K562 (cell line): ENCODE measurements at regions not wholly inside any gene's neighbourhood (a gene's known extent, or its start where the extent isn't known, plus 50 kb on each side); places are given as distances from the start of the nearest gene placed in this dataset.

Source experiments
- ATAC-seq: fragments of 200-7000 bp; cut with Tn5 transposase; 3 replicates; pipeline ENCODE4 v1.9.1; 2020; ENCODE audit warnings: moderate library complexity
- BruUV-seq: library from RNA; stranded (reverse); fragments of 400-500 nt; replicated peaks from 2 replicates; lab custom pipeline; 2021; lab: Mats Ljungman, UMichigan
- CTCF ChIA-PET: fragments of 300-600 bp; formaldehyde crosslinking; extraction: SDS; loops from one replicate; lab custom pipeline; 2021; ENCODE audit warnings: low intra/inter-chr PET ratio; lab: Yijun Ruan, JAX
- POLR2A ChIA-PET: fragments of 300-600, 350-650 bp; sonication (Branson Sonifier 250); formaldehyde crosslinking; extraction: SDS; loops from one replicate; lab custom pipeline; 2021; ENCODE audit warnings: antibody characterized with exemption, inconsistent platforms; lab: Yijun Ruan, JAX
- DNase-seq, 4 experiments: peaks; one replicate each; pipeline versions ENCODE4 v3.0.0 to v3.0.0-alpha.2; 2011 to 2018; ENCODE audit warnings: low spot score in 3 of 4, mixed read lengths in 3 of 4; ENCODE audit errors: extremely low read depth in 1 of 4
- FAIRE-seq: peaks from 2 replicates; lab custom pipeline; 2011; peaks lifted over from hg19 to GRCh38; lab: Jason Lieb, UNC
- H2AFZ ChIP-seq: 2 replicates; pipeline ENCODE4 v1.6.0; 2011; ENCODE audit warnings: low read depth, low read length, control low read depth, inconsistent platforms
- H3K27ac ChIP-seq: fragments of 200-600 bp; 3 replicates; pipeline ENCODE4 v1.8.0; 2011; ENCODE audit warnings: low read depth, mild to moderate bottlenecking, control low read depth, inconsistent platforms, low read length, moderate library complexity, mixed read lengths; ENCODE audit errors: extremely low read depth
- H3K27me3 ChIP-seq, 2 experiments: fragments of 300-600 bp in 1 of 2; 2 replicates in 1 of 2; 3 replicates in 1 of 2; pipeline versions ENCODE4 v1.6.0 to v1.8.0; 2011; ENCODE audit warnings: inconsistent platforms in 2 of 2, low read length in 2 of 2, mild to moderate bottlenecking in 1 of 2, mixed read lengths in 1 of 2, moderate library complexity in 1 of 2; ENCODE audit not compliant: control insufficient read depth in 2 of 2, insufficient read depth in 2 of 2
- H3K36me3 ChIP-seq: fragments of 300-600 bp; 3 replicates; pipeline ENCODE4 v1.8.0; 2011; ENCODE audit warnings: mild to moderate bottlenecking, low read length, inconsistent platforms; ENCODE audit not compliant: control insufficient read depth, insufficient read depth
- H3K4me1 ChIP-seq, 2 experiments: fragments of 200-600 bp in 1 of 2; replicated peaks in 1 of 2; 2 replicates in 1 of 2; 3 replicates in 1 of 2; pipeline versions ENCODE4 v1.5.1 to v1.8.0; 2011; ENCODE audit warnings: inconsistent platforms in 2 of 2, low read length in 2 of 2, mild to moderate bottlenecking in 1 of 2, mixed read lengths in 1 of 2, moderate library complexity in 1 of 2; ENCODE audit not compliant: control insufficient read depth in 2 of 2, insufficient read depth in 2 of 2
- H3K4me2 ChIP-seq: 2 replicates; pipeline ENCODE4 v1.6.1; 2011; ENCODE audit warnings: low read length, control low read depth, inconsistent platforms, mixed read lengths; ENCODE audit not compliant: insufficient read depth
- H3K4me3 ChIP-seq: fragments of 200-600 bp; sonication (generic), shearing (Covaris generic); 2 replicates; pipeline ENCODE4 v1.5.1; 2016; ENCODE audit warnings: control low read depth, inconsistent platforms
- H3K79me2 ChIP-seq: fragments of 200-600 bp; 3 replicates; pipeline ENCODE4 v1.8.0; 2011; ENCODE audit warnings: low read length, inconsistent platforms; ENCODE audit not compliant: control insufficient read depth, insufficient read depth
- H3K9ac ChIP-seq, 2 experiments: 2 replicates each; pipeline versions ENCODE4 v1.6.0 to v1.6.1; 2011; ENCODE audit warnings: low read depth in 2 of 2, low read length in 2 of 2, control low read depth in 1 of 2, inconsistent platforms in 1 of 2, mild to moderate bottlenecking in 1 of 2, mixed read lengths in 1 of 2; ENCODE audit not compliant: insufficient read depth in 1 of 2
- H3K9me1 ChIP-seq: one replicate; pipeline ENCODE4 v1.6.0; 2011; ENCODE audit warnings: inconsistent platforms, mild to moderate bottlenecking, low read length, moderate library complexity; ENCODE audit not compliant: control insufficient read depth, insufficient read depth
- H3K9me3 ChIP-seq: replicated peaks from 2 replicates; pipeline ENCODE4 v1.5.1; 2011; ENCODE audit warnings: low read depth, low read length, inconsistent platforms; ENCODE audit not compliant: control insufficient read depth, insufficient read depth
- H4K20me1 ChIP-seq: replicated peaks from 2 replicates; pipeline ENCODE4 v1.6.1; 2011; ENCODE audit warnings: low read length, inconsistent platforms, mixed read lengths; ENCODE audit not compliant: control insufficient read depth, insufficient read depth
- CGGBP1 ChIP-seq: fragments of 250-450 bp; sonication (Bioruptor Pico); IDR thresholded peaks from 2 replicates; pipeline ENCODE4 v1.9.0; 2021; ENCODE audit warnings: mild to moderate bottlenecking
- DMBX1 ChIP-seq: fragments of 250-450 bp; sonication (Bioruptor Pico); IDR thresholded peaks from 2 replicates; pipeline ENCODE4 v1.8.0; 2022; ENCODE audit warnings: inconsistent platforms, mild to moderate bottlenecking, moderate library complexity, borderline replicate concordance
- KAT2B ChIP-seq: IDR thresholded peaks from one replicate; pipeline ENCODE4 v1.6.1; 2012; ENCODE audit warnings: low read depth, mild to moderate bottlenecking, control low read depth, inconsistent platforms, low read length, moderate library complexity
- NR2C2 ChIP-seq, 2 experiments: fragments of 200-800 bp in 1 of 2; sonication (Bioruptor generic) in 1 of 2; sonication (generic) in 1 of 2; formaldehyde crosslinking in 1 of 2; IDR thresholded peaks; 2 replicates each; pipeline versions ENCODE4 v1.6.1 to v1.8.0; 2016 to 2022; ENCODE audit warnings: mild to moderate bottlenecking in 1 of 2, missing compliant biosample characterization in 1 of 2, missing genetic modification characterization in 1 of 2, missing genetic modification reagents in 1 of 2
- SAP30 ChIP-seq: fragments of 200-600 bp; sonication (generic); IDR thresholded peaks from 2 replicates; pipeline ENCODE4 v1.6.1; 2012; ENCODE audit warnings: borderline replicate concordance, low read depth, mild to moderate bottlenecking, moderate library complexity, low read length, control low read depth, inconsistent platforms; ENCODE audit not compliant: insufficient read depth, poor library complexity, severe bottlenecking
- SETDB1 ChIP-seq: IDR thresholded peaks from one replicate; pipeline ENCODE4 v1.6.1; 2012; ENCODE audit warnings: low read length, control low read depth, inconsistent platforms
- TCF3 ChIP-seq: sonication (generic); formaldehyde crosslinking; IDR thresholded peaks from 2 replicates; pipeline ENCODE4 v1.4.0; 2020; ENCODE audit warnings: mild to moderate bottlenecking, missing genetic modification reagents
- ZBTB49 ChIP-seq: sonication (generic); formaldehyde crosslinking; IDR thresholded peaks from 2 replicates; pipeline ENCODE4 v1.8.0; 2022; ENCODE audit warnings: missing genetic modification reagents, mild to moderate bottlenecking, borderline replicate concordance
- ZNF224 ChIP-seq: sonication (generic); formaldehyde crosslinking; IDR thresholded peaks from 2 replicates; pipeline ENCODE4 v1.8.0; 2022; ENCODE audit warnings: mild to moderate bottlenecking, missing genetic modification reagents
- ZNF347 ChIP-seq: fragments of 450-650 bp; formaldehyde crosslinking; IDR thresholded peaks from 2 replicates; pipeline ENCODE4 v1.4.0; 2020; ENCODE audit warnings: low read depth, mild to moderate bottlenecking, moderate library complexity
- ZNF644 ChIP-seq: fragments of 200-800 bp; sonication (Bioruptor generic); IDR thresholded peaks from 2 replicates; pipeline ENCODE4 v1.6.1; 2016; ENCODE audit warnings: low read depth, missing genetic modification characterization, missing compliant biosample characterization
- WGBS: fragments of 100-300 bp; shearing (Covaris generic); methylation state at CpG from one replicate; pipeline ENCODE4 v1.1.6; 2016; ENCODE audit warnings: low coverage, mixed read lengths; ENCODE audit not compliant: insufficient coverage; ENCODE audit errors: missing lambda C conversion rate; 5-methylcytosine and 5-hydroxymethylcytosine counted together
- in situ Hi-C: fragments of 300-500 bp; cut with MboI; formaldehyde crosslinking; loops from 4 replicates; pipeline ENCODE4 v1.15.0; 2018; ENCODE audit warnings: inconsistent platforms, mixed read lengths
- intact Hi-C: fragments of 100-400 bp; cut with micrococcal nuclease; formaldehyde crosslinking; loops from 2 replicates; pipeline ENCODE4 v1.14.2; 2022
- TF ChIP-seq, protein P1 (sequence below): fragments of 450-650 bp; formaldehyde crosslinking; IDR thresholded peaks from 2 replicates; pipeline ENCODE4 v1.4.0; 2022; ENCODE audit warnings: mild to moderate bottlenecking, moderate library complexity

DNA sequence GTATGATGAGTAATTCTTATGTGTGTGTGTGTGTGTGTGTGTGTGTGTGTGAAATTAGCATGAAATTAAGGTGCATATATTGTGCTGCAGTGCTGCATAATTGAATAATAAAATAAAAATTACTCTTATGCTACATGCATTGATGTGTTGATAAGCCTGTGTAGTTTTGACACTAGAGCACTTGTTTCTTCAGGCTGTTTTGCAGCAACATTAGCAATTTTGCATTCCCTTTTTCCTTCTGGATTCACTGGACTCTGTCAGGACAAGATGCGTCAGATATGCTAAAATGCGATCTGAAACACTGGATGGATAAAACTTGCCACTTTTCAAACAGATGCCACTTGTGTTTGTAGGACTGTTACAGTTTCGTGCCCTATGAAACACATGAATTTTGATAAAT lies 175.4 kb upstream of the ATP6AP2 start:
- no peak overlapping the region for H3K4me3 ChIP-seq
- WGBS = 31% methylated on average over 3 of the region's 3 CpGs
- H3K27me3 ChIP-seq = no peaks in the 10 kb centered on the region
- TF ChIP-seq ZNF644 (tag) (no peak), ZNF347 (CRISPR knock-in tag) (no peak)
- no peaks in the 10 kb centered on the region for H4K20me1 ChIP-seq
- no TSS peak for BruUV-seq
- ATAC-seq = no peak
- FAIRE-seq = no peak
- POLR2A ChIA-PET = no interaction called here
- H3K4me2 ChIP-seq = no peak overlapping the region
- in situ Hi-C loops = no loop called here
- H3K4me1 ChIP-seq = peaks cover 0 to 9% of the 10 kb centered on the region in 2 experiments; a peak in 2 of 5 replicates
- H3K79me2 ChIP-seq = no peaks in the 10 kb centered on the region
- no peak overlapping the region for H2AFZ ChIP-seq
- CTCF ChIA-PET = no interaction called here
- H3K27ac ChIP-seq = no peak overlapping the region
- no peaks in the 10 kb centered on the region for H3K9me3 ChIP-seq
- intact Hi-C loops = no loop called here
- H3K9ac ChIP-seq = no peak overlapping the region
- H3K9me1 ChIP-seq = no peaks in the 10 kb centered on the region
- no peaks in the 10 kb centered on the region for H3K36me3 ChIP-seq
- DNase-seq = no peak

DNA sequence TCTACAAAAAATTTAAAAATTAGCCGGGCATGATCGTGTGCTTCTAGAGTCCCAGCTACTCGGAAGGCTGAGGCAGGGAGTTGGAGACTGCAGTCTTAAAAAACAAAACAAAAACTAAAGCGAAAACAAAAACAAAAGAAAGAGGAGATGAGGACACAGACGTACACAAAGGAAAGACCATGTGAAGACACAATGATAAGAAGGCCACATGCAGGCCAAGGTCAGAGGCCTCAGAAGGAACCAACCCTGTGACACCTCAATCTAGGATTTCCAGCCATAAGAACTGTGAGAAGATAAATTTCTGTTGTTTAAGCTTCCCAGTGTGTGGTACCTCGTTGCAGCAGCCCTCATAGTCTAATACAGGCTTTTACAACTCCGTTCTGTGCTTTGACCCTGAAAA lies 177.0 kb upstream of the ATP6AP2 start:
- H3K9ac ChIP-seq = no peak overlapping the region; a peak in 1 of 4 replicates
- FAIRE-seq = peak; percentile 19
- no peaks in the 10 kb centered on the region for H3K9me3 ChIP-seq
- WGBS = 2% methylated on average over 7 of the region's 7 CpGs
- H3K4me1 ChIP-seq = peaks cover 0 to 9% of the 10 kb centered on the region in 2 experiments; a peak in 2 of 5 replicates
- no peaks in the 10 kb centered on the region for H4K20me1 ChIP-seq
- peak overlapping the region; percentile 25; the same call in 1 of the 2 replicates for H3K4me2 ChIP-seq
- peak in 1 of 4 experiments; percentile 42 for DNase-seq
- peak; percentile 54; the same call in 2 of the 3 replicates for ATAC-seq
- H3K4me3 ChIP-seq = no peak overlapping the region
- BruUV-seq = no TSS peak
- ChIA-PET CTCF (no interaction called here), POLR2A (no interaction called here)
- intact Hi-C loops = no loop called here
- H2AFZ ChIP-seq = no peak overlapping the region
- no peaks in the 10 kb centered on the region for H3K36me3 ChIP-seq
- H3K27me3 ChIP-seq = no peaks in the 10 kb centered on the region
- no peak overlapping the region for H3K27ac ChIP-seq
- no peaks in the 10 kb centered on the region for H3K79me2 ChIP-seq
- in situ Hi-C loops = no loop called here
- no peaks in the 10 kb centered on the region for H3K9me1 ChIP-seq
- TF ChIP-seq, protein P1, sequence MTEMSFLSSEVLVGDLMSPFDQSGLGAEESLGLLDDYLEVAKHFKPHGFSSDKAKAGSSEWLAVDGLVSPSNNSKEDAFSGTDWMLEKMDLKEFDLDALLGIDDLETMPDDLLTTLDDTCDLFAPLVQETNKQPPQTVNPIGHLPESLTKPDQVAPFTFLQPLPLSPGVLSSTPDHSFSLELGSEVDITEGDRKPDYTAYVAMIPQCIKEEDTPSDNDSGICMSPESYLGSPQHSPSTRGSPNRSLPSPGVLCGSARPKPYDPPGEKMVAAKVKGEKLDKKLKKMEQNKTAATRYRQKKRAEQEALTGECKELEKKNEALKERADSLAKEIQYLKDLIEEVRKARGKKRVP (CRISPR knock-in tag) = no peak
- TF ChIP-seq TCF3 (peak; percentile 63), SAP30 (no peak), SETDB1 (no peak), NR2C2 (CRISPR knock-in tag; IDR thresholded peaks at IDR 0.05) (no peak), NR2C2 (tag; IDR thresholded peaks at IDR 0.05) (peak; percentile 38; the same call in 1 of the 2 replicates), CGGBP1 (CRISPR knock-in tag) (no peak), DMBX1 (no peak), ZBTB49 (CRISPR knock-in tag) (no peak), KAT2B (no peak), ZNF224 (CRISPR knock-in tag) (no peak)
